Upper lobe of left lung (tissue), 4 donors: ENCODE measurements at regions not wholly inside any gene's neighbourhood (a gene's known extent, or its start where the extent isn't known, plus 50 kb on each side); places are given as distances from the start of the nearest gene placed in this dataset.
"Not testable (repeated sequence)": the region's sequence is repeated elsewhere in the genome, so short reads cannot be mapped to it uniquely, and the experiment has no call there.

ENCODE experiments used
- EP300 ChIP-seq, 4 donors: sonication (generic); formaldehyde crosslinking; IDR thresholded peaks; one replicate each; pipeline ENCODE4 v1.5.1; 2017; ENCODE audit warnings: antibody characterized with exemption in 4 of 4, control low read depth in 2 of 4
- POLR2A ChIP-seq, 4 donors: fragments of 450-650 bp; IDR thresholded peaks; one replicate each; pipeline ENCODE4 v1.5.1; 2016 to 2017; ENCODE audit warnings: antibody characterized with exemption in 4 of 4, mild to moderate bottlenecking in 2 of 4
- POLR2AphosphoS5 ChIP-seq, 2 donors: sonication (generic); formaldehyde crosslinking; IDR thresholded peaks; one replicate each; pipeline ENCODE4 v1.5.1; 2017; ENCODE audit warnings: antibody characterized with exemption in 2 of 2
- TF ChIP-seq, protein P1 (sequence below), 6 experiments: fragments of 450-650 bp in 4 of 6; fragments of 200-600 bp in 2 of 6; sonication (generic) in 2 of 6; IDR thresholded peaks; one replicate each; pipeline ENCODE4 v1.5.1; 2016 to 2019; ENCODE audit warnings: antibody characterized with exemption in 6 of 6

- TF ChIP-seq EP300, POLR2A, POLR2AphosphoS5 (IDR thresholded peaks at IDR 0.05): not testable (repeated sequence)
- TF ChIP-seq, protein P1, sequence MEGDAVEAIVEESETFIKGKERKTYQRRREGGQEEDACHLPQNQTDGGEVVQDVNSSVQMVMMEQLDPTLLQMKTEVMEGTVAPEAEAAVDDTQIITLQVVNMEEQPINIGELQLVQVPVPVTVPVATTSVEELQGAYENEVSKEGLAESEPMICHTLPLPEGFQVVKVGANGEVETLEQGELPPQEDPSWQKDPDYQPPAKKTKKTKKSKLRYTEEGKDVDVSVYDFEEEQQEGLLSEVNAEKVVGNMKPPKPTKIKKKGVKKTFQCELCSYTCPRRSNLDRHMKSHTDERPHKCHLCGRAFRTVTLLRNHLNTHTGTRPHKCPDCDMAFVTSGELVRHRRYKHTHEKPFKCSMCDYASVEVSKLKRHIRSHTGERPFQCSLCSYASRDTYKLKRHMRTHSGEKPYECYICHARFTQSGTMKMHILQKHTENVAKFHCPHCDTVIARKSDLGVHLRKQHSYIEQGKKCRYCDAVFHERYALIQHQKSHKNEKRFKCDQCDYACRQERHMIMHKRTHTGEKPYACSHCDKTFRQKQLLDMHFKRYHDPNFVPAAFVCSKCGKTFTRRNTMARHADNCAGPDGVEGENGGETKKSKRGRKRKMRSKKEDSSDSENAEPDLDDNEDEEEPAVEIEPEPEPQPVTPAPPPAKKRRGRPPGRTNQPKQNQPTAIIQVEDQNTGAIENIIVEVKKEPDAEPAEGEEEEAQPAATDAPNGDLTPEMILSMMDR (IDR thresholded peaks at IDR 0.05): not testable (repeated sequence)
Measured at GRCh38 chr5:110875115-110875514, 136.3 kb downstream of the SLC25A46 start.
